Tibial nerve (tissue), 4 donors: ENCODE measurements at regions not wholly inside any gene's neighbourhood (a gene's known extent, or its start where the extent isn't known, plus 50 kb on each side); places are given as distances from the start of the nearest gene placed in this dataset.

Experiments used
- DNase-seq, 2 donors: peaks; one replicate each; pipeline ENCODE4 v3.0.0-alpha.2; 2019; ENCODE audit warnings: low spot score in 2 of 2
- H3K27ac ChIP-seq, 4 donors: fragments of 200-600 bp; sonication (generic) in 3 of 4; one replicate each; pipeline ENCODE4 v1.5.1; 2017 to 2019; ENCODE audit warnings: mild to moderate bottlenecking in 1 of 4
- H3K27me3 ChIP-seq, 2 donors: fragments of 200-600 bp; sonication (generic) in 1 of 2; one replicate each; pipeline versions ENCODE4 v1.5.1 to v1.6.0; 2017 to 2019
- H3K36me3 ChIP-seq, 3 donors: fragments of 200-600 bp; sonication (generic); one replicate each; pipeline ENCODE4 v1.5.1; 2018 to 2019
- H3K4me1 ChIP-seq, 4 donors: fragments of 200-600 bp; sonication (generic) in 3 of 4; one replicate each; pipeline ENCODE4 v1.5.1; 2017 to 2019
- H3K4me3 ChIP-seq, 4 donors: fragments of 200-600 bp; sonication (generic) in 3 of 4; one replicate each; pipeline ENCODE4 v1.5.1; 2017 to 2019; ENCODE audit warnings: mild to moderate bottlenecking in 1 of 4, moderate library complexity in 1 of 4
- H3K9me3 ChIP-seq, 4 donors: fragments of 200-600 bp; sonication (generic) in 3 of 4; one replicate each; pipeline ENCODE4 v1.5.1; 2017 to 2019
- EP300 ChIP-seq, 2 donors: sonication (generic); formaldehyde crosslinking; IDR thresholded peaks; one replicate each; pipeline ENCODE4 v1.6.1; 2017; ENCODE audit warnings: antibody characterized with exemption in 2 of 2, mild to moderate bottlenecking in 1 of 2
- POLR2A ChIP-seq, 2 donors: fragments of 450-650 bp; IDR thresholded peaks; one replicate each; pipeline ENCODE4 v1.6.1; 2017; ENCODE audit warnings: antibody characterized with exemption in 2 of 2, mild to moderate bottlenecking in 2 of 2, moderate library complexity in 2 of 2
- WGBS, 2 donors: methylation state at CpG; one replicate each; pipeline ENCODE4 v1.1.5; 2018; 5-methylcytosine and 5-hydroxymethylcytosine counted together
- TF ChIP-seq, protein P1 (sequence below), 5 experiments: fragments of 200-600 bp in 3 of 5; fragments of 450-650 bp in 2 of 5; sonication (generic) in 3 of 5; IDR thresholded peaks; one replicate each; pipeline ENCODE4 v1.5.1; 2016 to 2019; ENCODE audit warnings: antibody characterized with exemption in 5 of 5, mild to moderate bottlenecking in 3 of 5, moderate library complexity in 2 of 5

DNA sequence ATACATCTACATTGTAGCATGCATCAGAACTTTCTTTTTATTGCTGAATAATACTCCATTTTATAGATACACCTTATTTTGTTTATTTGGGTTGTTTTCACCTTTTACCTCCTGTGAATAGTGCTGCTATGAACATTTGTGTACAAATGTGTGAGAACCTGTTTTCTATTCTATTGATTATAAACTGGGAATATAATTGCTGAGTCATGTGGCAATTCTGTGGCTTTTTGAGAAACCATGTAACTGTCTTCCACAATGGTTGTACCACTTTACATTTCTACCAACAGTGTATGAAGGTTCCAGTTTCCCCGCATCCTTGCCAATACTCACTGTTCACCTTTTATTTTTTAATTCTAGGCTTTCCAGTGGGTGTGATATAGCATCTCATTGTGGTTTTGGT is 138.6 kb upstream of the MBL2 start:
- H3K4me1 ChIP-seq: no peaks in the 10 kb centered on the region
- H3K36me3 ChIP-seq: no peaks in the 10 kb centered on the region
- H3K27ac ChIP-seq: no peak overlapping the region
- TF ChIP-seq, protein P1, sequence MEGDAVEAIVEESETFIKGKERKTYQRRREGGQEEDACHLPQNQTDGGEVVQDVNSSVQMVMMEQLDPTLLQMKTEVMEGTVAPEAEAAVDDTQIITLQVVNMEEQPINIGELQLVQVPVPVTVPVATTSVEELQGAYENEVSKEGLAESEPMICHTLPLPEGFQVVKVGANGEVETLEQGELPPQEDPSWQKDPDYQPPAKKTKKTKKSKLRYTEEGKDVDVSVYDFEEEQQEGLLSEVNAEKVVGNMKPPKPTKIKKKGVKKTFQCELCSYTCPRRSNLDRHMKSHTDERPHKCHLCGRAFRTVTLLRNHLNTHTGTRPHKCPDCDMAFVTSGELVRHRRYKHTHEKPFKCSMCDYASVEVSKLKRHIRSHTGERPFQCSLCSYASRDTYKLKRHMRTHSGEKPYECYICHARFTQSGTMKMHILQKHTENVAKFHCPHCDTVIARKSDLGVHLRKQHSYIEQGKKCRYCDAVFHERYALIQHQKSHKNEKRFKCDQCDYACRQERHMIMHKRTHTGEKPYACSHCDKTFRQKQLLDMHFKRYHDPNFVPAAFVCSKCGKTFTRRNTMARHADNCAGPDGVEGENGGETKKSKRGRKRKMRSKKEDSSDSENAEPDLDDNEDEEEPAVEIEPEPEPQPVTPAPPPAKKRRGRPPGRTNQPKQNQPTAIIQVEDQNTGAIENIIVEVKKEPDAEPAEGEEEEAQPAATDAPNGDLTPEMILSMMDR (IDR thresholded peaks at IDR 0.05): no peak
- TF ChIP-seq EP300 (IDR thresholded peaks at IDR 0.05) (no peak), POLR2A (IDR thresholded peaks at IDR 0.05) (no peak)
- no peaks in the 10 kb centered on the region for H3K9me3 ChIP-seq
- DNase-seq: no peak
- 100% methylated on average over 1 of the region's 1 CpG for WGBS, 2 donors
- no peak overlapping the region for H3K4me3 ChIP-seq
- H3K27me3 ChIP-seq: no peaks in the 10 kb centered on the region

DNA sequence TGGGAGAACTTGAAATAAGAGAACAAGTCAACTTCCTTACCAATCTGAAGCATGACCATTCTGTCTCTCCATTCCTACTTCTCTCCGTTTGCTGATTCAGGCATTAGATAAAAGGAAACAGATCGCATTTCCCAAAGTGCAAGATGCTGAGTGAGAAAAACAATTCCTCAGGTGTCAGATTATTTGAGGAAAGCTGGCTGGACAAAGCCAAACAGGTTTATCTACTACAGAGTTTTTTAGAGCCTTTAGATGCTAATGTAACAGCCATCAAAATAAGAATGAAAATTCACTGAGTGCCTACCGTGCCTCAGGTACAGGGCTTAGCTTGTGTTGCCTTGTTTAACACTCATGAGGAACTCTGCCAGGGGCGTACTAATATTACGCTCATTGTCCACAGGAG is 135.9 kb upstream of the MBL2 start:
- Histone ChIP-seq H3K9me3 (no peaks in the 10 kb centered on the region), H3K4me1 (no peaks in the 10 kb centered on the region), H3K4me3 (no peak overlapping the region), H3K36me3 (no peaks in the 10 kb centered on the region), H3K27me3 (no peaks in the 10 kb centered on the region), H3K27ac (no peak overlapping the region)
- WGBS, 2 donors: 70 to 71% methylated on average over 5 of the region's 5 CpGs
- TF ChIP-seq, protein P1 (IDR thresholded peaks at IDR 0.05): no peak
- no peak for TF ChIP-seq POLR2A (IDR thresholded peaks at IDR 0.05)
- TF ChIP-seq EP300 (IDR thresholded peaks at IDR 0.05): no peak
- no peak for DNase-seq

DNA sequence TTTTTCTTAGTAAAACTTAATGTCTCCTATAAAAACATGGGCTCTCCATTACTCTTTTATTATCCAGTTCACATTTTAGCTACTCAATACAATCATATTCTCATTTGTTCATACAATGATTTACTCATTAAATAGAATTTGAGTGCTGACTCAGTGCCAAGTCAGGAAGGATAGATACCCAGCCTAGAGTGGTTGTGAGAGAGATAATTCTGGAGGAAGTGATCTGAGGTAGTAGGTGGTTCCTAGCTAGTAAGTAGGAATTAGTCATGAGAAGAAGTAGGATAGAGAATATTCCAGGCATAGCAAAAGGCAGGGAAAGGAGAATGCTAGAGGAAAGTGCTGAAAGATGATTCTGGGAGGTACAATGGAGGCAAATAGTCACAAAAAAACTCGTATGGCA is 133.5 kb upstream of the MBL2 start:
- TF ChIP-seq POLR2A (IDR thresholded peaks at IDR 0.05): no peak
- TF ChIP-seq EP300 (IDR thresholded peaks at IDR 0.05): no peak
- TF ChIP-seq, protein P1 (IDR thresholded peaks at IDR 0.05): no peak
- Histone ChIP-seq H3K36me3 (no peaks in the 10 kb centered on the region), H3K4me3 (no peak overlapping the region), H3K4me1 (no peaks in the 10 kb centered on the region), H3K9me3 (no peaks in the 10 kb centered on the region), H3K27ac (no peak overlapping the region), H3K27me3 (no peaks in the 10 kb centered on the region)
- no peak for DNase-seq
- WGBS, 2 donors: 84 to 89% methylated on average over 1 of the region's 1 CpG

DNA sequence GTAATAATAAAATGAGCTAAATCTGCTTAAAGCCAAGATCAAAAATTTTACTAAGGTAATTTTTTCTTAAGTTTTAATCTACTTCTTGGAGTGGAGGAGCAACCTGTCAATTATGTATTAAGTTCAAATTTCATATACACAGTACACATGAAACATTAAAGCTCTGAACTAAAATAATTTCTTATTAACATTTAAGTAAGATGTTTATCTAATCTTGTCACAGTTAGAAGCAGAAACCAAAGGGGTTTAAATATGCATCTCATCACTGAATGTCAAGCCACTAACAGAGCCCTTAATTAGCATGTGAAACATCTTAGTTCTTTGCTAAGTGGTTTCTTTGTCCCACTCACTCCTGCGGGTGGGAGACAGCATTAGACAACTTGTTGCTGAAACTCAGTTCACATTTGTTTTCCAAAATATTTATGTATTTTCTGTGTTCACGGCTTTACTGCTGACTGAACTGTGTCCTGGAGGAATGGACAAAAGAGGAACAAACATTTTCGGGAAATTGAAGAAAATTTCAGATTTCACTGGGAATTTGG is 130.9 kb upstream of the MBL2 start:
- no peaks in the 10 kb centered on the region for H3K4me1 ChIP-seq
- H3K4me3 ChIP-seq: no peak overlapping the region
- no peak overlapping the region for H3K27ac ChIP-seq
- TF ChIP-seq, protein P1 (IDR thresholded peaks at IDR 0.05): no peak
- TF ChIP-seq EP300 (IDR thresholded peaks at IDR 0.05) (no peak), POLR2A (IDR thresholded peaks at IDR 0.05) (no peak)
- no peak for DNase-seq
- H3K27me3 ChIP-seq: no peaks in the 10 kb centered on the region
- no peaks in the 10 kb centered on the region for H3K36me3 ChIP-seq
- 30 to 37% methylated on average over 3 of the region's 3 CpGs for WGBS, 2 donors
- H3K9me3 ChIP-seq: no peaks in the 10 kb centered on the region

DNA sequence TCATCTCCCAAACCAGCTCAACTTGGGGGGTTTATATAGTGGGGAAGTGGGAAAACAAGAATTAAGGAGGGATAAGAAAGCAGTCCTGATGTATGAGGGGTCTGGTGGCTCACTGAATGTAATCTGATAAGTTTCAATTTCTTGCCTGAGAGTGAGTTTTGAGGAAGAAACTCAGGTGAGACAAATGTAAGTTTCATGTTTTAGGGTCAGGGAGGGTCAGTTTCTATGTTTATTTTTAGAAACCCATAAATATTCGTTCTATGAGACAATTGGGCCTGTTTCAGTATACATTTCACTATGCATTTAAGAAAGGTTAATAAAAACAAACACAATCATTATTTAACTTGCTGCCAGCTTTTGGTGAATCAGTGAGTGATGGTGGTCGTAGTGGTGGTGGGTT is 128.0 kb upstream of the MBL2 start:
- Histone ChIP-seq H3K27ac (no peak overlapping the region), H3K27me3 (no peaks in the 10 kb centered on the region), H3K9me3 (no peaks in the 10 kb centered on the region), H3K36me3 (no peaks in the 10 kb centered on the region), H3K4me1 (no peaks in the 10 kb centered on the region), H3K4me3 (no peak overlapping the region)
- 34 to 47% methylated on average over 2 of the region's 2 CpGs for WGBS, 2 donors
- no peak for TF ChIP-seq EP300 (IDR thresholded peaks at IDR 0.05)
- DNase-seq: no peak

DNA sequence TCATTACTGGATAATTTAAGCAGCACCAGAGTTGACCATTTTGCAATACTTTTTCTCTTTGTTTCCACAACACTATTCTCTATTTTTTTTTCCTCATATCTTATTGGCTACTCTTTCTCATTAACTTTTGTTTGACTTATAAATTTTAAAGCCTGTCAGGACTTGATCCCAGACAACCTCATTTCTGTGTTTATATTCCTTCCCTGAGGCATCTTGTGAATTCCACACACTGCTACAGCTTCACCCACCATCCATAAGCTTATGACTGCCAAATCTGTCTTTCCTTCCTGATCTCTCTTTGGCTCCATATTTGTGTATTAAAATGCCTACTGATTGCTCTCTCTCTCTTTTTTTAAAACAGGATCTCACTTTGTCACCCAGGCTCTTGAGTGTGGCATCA is 124.6 kb upstream of the MBL2 start:
- Histone ChIP-seq H3K27me3 (no peaks in the 10 kb centered on the region), H3K27ac (no peak overlapping the region), H3K4me1 (no peaks in the 10 kb centered on the region), H3K4me3 (no peak overlapping the region), H3K9me3 (no peaks in the 10 kb centered on the region), H3K36me3 (no peaks in the 10 kb centered on the region)
- DNase-seq: no peak
- TF ChIP-seq, protein P1 (IDR thresholded peaks at IDR 0.05): no peak
- no peak for TF ChIP-seq EP300 (IDR thresholded peaks at IDR 0.05)
